Suppressor macrophage (primary cell): ENCODE measurements at regions not wholly inside any gene's neighbourhood (a gene's known extent, or its start where the extent isn't known, plus 50 kb on each side); places are given as distances from the start of the nearest gene placed in this dataset.

Experiments
- DNase-seq, 4 experiments: peaks; one replicate each; pipeline ENCODE4 v3.0.0-alpha.2; 2020 to 2022

GRCh38 chr10:128777342-128777741 is 651.1 kb upstream of the MKI67 start:
- DNase-seq: no peak

GRCh38 chr10:128779416-128779815 is 653.2 kb upstream of the MKI67 start:
- no peak for DNase-seq

GRCh38 chr10:128780156-128780761 is 654.0 kb upstream of the MKI67 start:
- no peak for DNase-seq

- DNase-seq: no peak
These were observed 655.4 kb upstream of the MKI67 start for GRCh38 chr10:128781637-128782036.

- no peak for DNase-seq
These were observed 658.2 kb upstream of the MKI67 start for GRCh38 chr10:128784444-128784843.

- no peak for DNase-seq
These were observed 666.4 kb upstream of the MKI67 start for GRCh38 chr10:128792426-128793140.

- DNase-seq: no peak
These were observed 667.8 kb upstream of the MKI67 start for GRCh38 chr10:128793726-128794655.

- DNase-seq: no peak
These were observed 670.2 kb upstream of the MKI67 start for GRCh38 chr10:128796396-128796912.

GRCh38 chr10:128802062-128802461 is 665.0 kb upstream of the MGMT start:
- no peak for DNase-seq

GRCh38 chr10:128803790-128804189 is 663.3 kb upstream of the MGMT start:
- DNase-seq: no peak

GRCh38 chr10:128804411-128804810 is 662.6 kb upstream of the MGMT start:
- DNase-seq: no peak

GRCh38 chr10:128808921-128809440 is 658.1 kb upstream of the MGMT start:
- no peak for DNase-seq

- no peak for DNase-seq
These were observed 655.5 kb upstream of the MGMT start for GRCh38 chr10:128811511-128811910.

GRCh38 chr10:128812000-128812399 is 655.0 kb upstream of the MGMT start:
- no peak for DNase-seq

- no peak for DNase-seq
These were observed 653.5 kb upstream of the MGMT start for GRCh38 chr10:128813574-128813973.

GRCh38 chr10:128814024-128814423 is 653.0 kb upstream of the MGMT start:
- DNase-seq: no peak

- DNase-seq: no peak
These were observed 652.3 kb upstream of the MGMT start for GRCh38 chr10:128814782-128815181.

GRCh38 chr10:128816726-128817125 is 650.3 kb upstream of the MGMT start:
- no peak for DNase-seq

- DNase-seq: no peak
These were observed 649.4 kb upstream of the MGMT start for GRCh38 chr10:128817636-128818035.

GRCh38 chr10:128820663-128821062 is 646.4 kb upstream of the MGMT start:
- no peak for DNase-seq

GRCh38 chr10:128823201-128823600 is 643.8 kb upstream of the MGMT start:
- no peak for DNase-seq

- no peak for DNase-seq
These were observed 641.4 kb upstream of the MGMT start for GRCh38 chr10:128825626-128826025.

- DNase-seq: no peak
These were observed 633.4 kb upstream of the MGMT start for GRCh38 chr10:128833671-128834070.
